ENCODE measurements at regions not wholly inside any gene's neighbourhood (a gene's known extent, or its start where the extent isn't known, plus 50 kb on each side); places are given as distances from the start of the nearest gene placed in this dataset.

- H3K4me1 Mint-ChIP-seq (ENCODE audit: low read depth, unreplicated experiment): no peaks in the 10 kb centered on the region
- no peak overlapping the region for H3K4me3 Mint-ChIP-seq (ENCODE audit: unreplicated experiment)
- Histone ChIP-seq H3K9ac (ENCODE audit: low read length) (no peak overlapping the region), H3K4me1 (ENCODE audit: insufficient read depth, low read length) (no peaks in the 10 kb centered on the region), H3K36me3 (ENCODE audit: insufficient read depth, low read length) (no peaks in the 10 kb centered on the region), H3K9me3 (ENCODE audit: insufficient read depth, low read depth, low read length) (no peaks in the 10 kb centered on the region), H4K20me1 (ENCODE audit: insufficient read depth, low read length) (no peaks in the 10 kb centered on the region), H3K27ac (ENCODE audit: low read depth, low read length) (no peak overlapping the region), H2AFZ (ENCODE audit: low read depth, low read length) (no peak overlapping the region), H3K4me2 (ENCODE audit: low read length) (no peak overlapping the region), H3K4me3 (ENCODE audit: insufficient read depth, low read depth, low read length) (no peak overlapping the region), H3K27me3 (ENCODE audit: insufficient read depth, low read length) (no peaks in the 10 kb centered on the region), H3K79me2 (ENCODE audit: insufficient read depth, low read length) (no peaks in the 10 kb centered on the region)
- peak; percentile 34 for DNase-seq (ENCODE audit: low read depth)
- no peaks in the 10 kb centered on the region for H3K27me3 Mint-ChIP-seq (ENCODE audit: low read depth, unreplicated experiment)
- H3K27ac Mint-ChIP-seq (ENCODE audit: unreplicated experiment): no peak overlapping the region
- no peak for FAIRE-seq
- no peaks in the 10 kb centered on the region for H3K36me3 Mint-ChIP-seq (ENCODE audit: low read depth, unreplicated experiment)
- H3K9me3 Mint-ChIP-seq (ENCODE audit: unreplicated experiment): peaks cover 14% of the 10 kb centered on the region
- no peak for TF ChIP-seq EZH2 (IDR thresholded peaks at IDR 0.05; ENCODE audit: insufficient read depth, low read length)
- no peak for TF ChIP-seq CTCF (IDR thresholded peaks at IDR 0.05; ENCODE audit: insufficient read depth, low read depth, low read length)
These were observed 264.8 kb upstream of the CDH11 start for GRCh38 chr16:65386672-65387071.

GRCh38 chr16:65384441-65384840 lies 262.6 kb upstream of the CDH11 start:
- H3K4me1 ChIP-seq (ENCODE audit: insufficient read depth, low read length): no peaks in the 10 kb centered on the region
- H3K27ac Mint-ChIP-seq (ENCODE audit: unreplicated experiment): no peak overlapping the region
- no peak overlapping the region for H3K4me3 Mint-ChIP-seq (ENCODE audit: unreplicated experiment)

More at GRCh38 chr16:65384441-65384840, 262.6 kb upstream of the CDH11 start:
- H3K27me3 Mint-ChIP-seq (ENCODE audit: low read depth, unreplicated experiment): peaks cover 3% of the 10 kb centered on the region
- H2AFZ ChIP-seq (ENCODE audit: low read depth, low read length): no peak overlapping the region
- no peak overlapping the region for H3K4me2 ChIP-seq (ENCODE audit: low read length)
- DNase-seq (ENCODE audit: low read depth) (no peak), FAIRE-seq (no peak)
- H3K4me1 Mint-ChIP-seq (ENCODE audit: low read depth, unreplicated experiment): no peaks in the 10 kb centered on the region
- H3K9ac ChIP-seq (ENCODE audit: low read length): no peak overlapping the region
- H3K27me3 ChIP-seq (ENCODE audit: insufficient read depth, low read length): no peaks in the 10 kb centered on the region
- TF ChIP-seq CTCF (IDR thresholded peaks at IDR 0.05; ENCODE audit: insufficient read depth, low read depth, low read length) (no peak), EZH2 (IDR thresholded peaks at IDR 0.05; ENCODE audit: insufficient read depth, low read length) (no peak)
- H4K20me1 ChIP-seq (ENCODE audit: insufficient read depth, low read length): no peaks in the 10 kb centered on the region
- H3K36me3 Mint-ChIP-seq (ENCODE audit: low read depth, unreplicated experiment): no peaks in the 10 kb centered on the region
- H3K27ac ChIP-seq (ENCODE audit: low read depth, low read length): no peak overlapping the region
- H3K79me2 ChIP-seq (ENCODE audit: insufficient read depth, low read length): no peaks in the 10 kb centered on the region
- H3K9me3 ChIP-seq (ENCODE audit: insufficient read depth, low read depth, low read length): no peaks in the 10 kb centered on the region
- H3K4me3 ChIP-seq (ENCODE audit: insufficient read depth, low read depth, low read length): no peak overlapping the region
- H3K9me3 Mint-ChIP-seq (ENCODE audit: unreplicated experiment): peaks cover 14% of the 10 kb centered on the region
- no peaks in the 10 kb centered on the region for H3K36me3 ChIP-seq (ENCODE audit: insufficient read depth, low read length)
